ENCODE measurements at regions not wholly inside any gene's neighbourhood (a gene's known extent, or its start where the extent isn't known, plus 50 kb on each side); places are given as distances from the start of the nearest gene placed in this dataset.
"Not testable (repeated sequence)": the region's sequence is repeated elsewhere in the genome, so short reads cannot be mapped to it uniquely, and the experiment has no call there.

- no peak overlapping the region for H3K4me3 ChIP-seq (ENCODE audit: control insufficient read depth, low read depth, low read length)
- peak; percentile 68 for DNase-seq (ENCODE audit: low read depth)
- TF ChIP-seq, protein P1, sequence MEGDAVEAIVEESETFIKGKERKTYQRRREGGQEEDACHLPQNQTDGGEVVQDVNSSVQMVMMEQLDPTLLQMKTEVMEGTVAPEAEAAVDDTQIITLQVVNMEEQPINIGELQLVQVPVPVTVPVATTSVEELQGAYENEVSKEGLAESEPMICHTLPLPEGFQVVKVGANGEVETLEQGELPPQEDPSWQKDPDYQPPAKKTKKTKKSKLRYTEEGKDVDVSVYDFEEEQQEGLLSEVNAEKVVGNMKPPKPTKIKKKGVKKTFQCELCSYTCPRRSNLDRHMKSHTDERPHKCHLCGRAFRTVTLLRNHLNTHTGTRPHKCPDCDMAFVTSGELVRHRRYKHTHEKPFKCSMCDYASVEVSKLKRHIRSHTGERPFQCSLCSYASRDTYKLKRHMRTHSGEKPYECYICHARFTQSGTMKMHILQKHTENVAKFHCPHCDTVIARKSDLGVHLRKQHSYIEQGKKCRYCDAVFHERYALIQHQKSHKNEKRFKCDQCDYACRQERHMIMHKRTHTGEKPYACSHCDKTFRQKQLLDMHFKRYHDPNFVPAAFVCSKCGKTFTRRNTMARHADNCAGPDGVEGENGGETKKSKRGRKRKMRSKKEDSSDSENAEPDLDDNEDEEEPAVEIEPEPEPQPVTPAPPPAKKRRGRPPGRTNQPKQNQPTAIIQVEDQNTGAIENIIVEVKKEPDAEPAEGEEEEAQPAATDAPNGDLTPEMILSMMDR (conservative IDR thresholded peaks at IDR 0.05; ENCODE audit: control insufficient read depth, insufficient read depth, low read depth, low read length): no peak
Observed at GRCh38 chr12:90801776-90802175, 153.2 kb downstream of the CCER1 start.

GRCh38 chr12:90794212-90794611 lies 160.8 kb downstream of the CCER1 start:
- no peak overlapping the region for H3K4me3 ChIP-seq (ENCODE audit: control insufficient read depth, low read depth, low read length)
- DNase-seq (ENCODE audit: low read depth): no peak
- TF ChIP-seq, protein P1 (conservative IDR thresholded peaks at IDR 0.05; ENCODE audit: control insufficient read depth, insufficient read depth, low read depth, low read length): no peak

DNA sequence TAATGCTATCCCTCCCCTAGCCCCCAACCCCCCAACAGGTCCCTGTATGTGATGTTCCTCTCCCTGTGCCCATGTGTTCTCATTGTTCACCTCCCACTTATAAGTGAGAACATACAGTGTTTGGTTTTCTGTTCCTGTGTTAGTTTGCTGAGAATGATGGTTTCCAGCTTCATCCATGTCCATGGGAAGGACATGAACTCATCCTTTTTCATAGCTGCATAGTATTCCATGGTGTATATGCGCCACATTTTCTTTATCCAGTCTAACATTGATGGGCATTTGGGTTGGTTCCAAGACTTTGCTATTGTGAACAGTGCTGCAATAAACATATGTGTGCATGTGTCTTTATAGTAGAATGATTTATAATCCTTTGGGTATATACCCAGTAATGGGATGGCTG lies 162.3 kb downstream of the CCER1 start:
- DNase-seq (ENCODE audit: low read depth); H3K4me3 ChIP-seq (ENCODE audit: control insufficient read depth, low read depth, low read length): not testable (repeated sequence)

DNA sequence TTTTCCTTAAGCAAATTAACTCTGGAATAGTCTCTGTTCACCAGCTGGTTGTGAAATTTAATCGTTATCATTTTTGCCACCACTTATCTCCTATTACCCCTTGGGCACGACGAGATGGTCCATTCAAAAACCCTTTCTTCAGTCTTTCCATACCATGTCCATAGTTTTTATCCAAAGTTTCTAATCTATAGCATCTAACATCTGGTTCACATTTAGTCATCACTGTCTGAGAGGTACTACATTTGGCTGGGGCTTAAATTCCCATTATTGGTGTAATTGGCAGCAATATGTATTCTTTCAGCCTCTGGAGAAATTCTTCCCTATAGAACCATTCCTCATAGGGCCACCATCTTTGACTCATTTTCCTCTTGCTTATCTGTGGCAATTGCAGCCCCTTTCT lies 163.5 kb downstream of the CCER1 start:
- H3K4me3 ChIP-seq (ENCODE audit: control insufficient read depth, low read depth, low read length): no peak overlapping the region
- TF ChIP-seq, protein P1 (conservative IDR thresholded peaks at IDR 0.05; ENCODE audit: control insufficient read depth, insufficient read depth, low read depth, low read length): no peak

DNA sequence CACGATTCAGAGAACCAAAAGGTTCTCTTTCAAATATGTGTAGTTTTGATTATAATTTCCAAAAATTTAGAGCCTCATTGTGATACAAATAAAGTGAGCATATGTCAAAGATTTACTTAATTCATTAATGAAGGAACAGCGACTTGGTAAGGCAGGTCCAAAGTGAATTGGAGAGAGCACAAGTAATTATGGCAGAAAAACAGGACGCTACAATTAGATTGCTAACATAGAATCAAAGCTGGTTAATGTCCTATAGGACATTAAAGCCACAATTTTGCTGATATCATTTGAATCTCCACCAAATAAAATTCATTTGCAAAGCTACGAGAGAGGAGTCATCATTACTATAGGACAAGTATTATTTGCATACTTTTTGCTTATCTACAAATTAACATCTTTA lies 164.2 kb downstream of the CCER1 start:
- no peak for DNase-seq (ENCODE audit: low read depth)
- TF ChIP-seq, protein P1 (conservative IDR thresholded peaks at IDR 0.05; ENCODE audit: control insufficient read depth, insufficient read depth, low read depth, low read length): no peak
- no peak overlapping the region for H3K4me3 ChIP-seq (ENCODE audit: control insufficient read depth, low read depth, low read length)

More for the DNA sequence above, 163.5 kb downstream of the CCER1 start:
- no peak for DNase-seq (ENCODE audit: low read depth)

- TF ChIP-seq, protein P1 (conservative IDR thresholded peaks at IDR 0.05; ENCODE audit: control insufficient read depth, insufficient read depth, low read depth, low read length): no peak
- no peak overlapping the region for H3K4me3 ChIP-seq (ENCODE audit: control insufficient read depth, low read depth, low read length)
- DNase-seq (ENCODE audit: low read depth): peak; percentile 4
Observed at GRCh38 chr12:90773491-90773890, 181.5 kb downstream of the CCER1 start.

DNA sequence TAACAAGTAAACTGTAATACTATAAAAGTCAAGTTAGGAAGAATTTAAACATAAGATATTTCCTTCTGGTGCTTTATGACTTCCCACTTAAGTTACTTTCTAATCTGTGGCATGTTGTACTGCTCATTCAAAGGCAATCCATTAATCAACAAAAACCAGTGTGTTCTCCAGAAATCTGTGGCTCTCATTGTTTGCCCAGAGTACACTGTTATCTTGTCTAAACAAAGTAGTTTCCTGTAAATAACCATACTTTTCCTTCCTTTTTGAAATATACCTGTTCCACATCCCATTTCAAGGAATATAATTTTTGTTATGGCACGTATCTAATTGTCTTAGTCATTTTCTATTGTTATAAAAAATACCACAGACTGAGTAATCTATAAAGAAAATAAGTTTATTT lies 184.1 kb downstream of the CCER1 start:
- DNase-seq (ENCODE audit: low read depth): no peak
- TF ChIP-seq, protein P1 (conservative IDR thresholded peaks at IDR 0.05; ENCODE audit: control insufficient read depth, insufficient read depth, low read depth, low read length): no peak
- H3K4me3 ChIP-seq (ENCODE audit: control insufficient read depth, low read depth, low read length): no peak overlapping the region

Data from fibroblast of mammary gland (primary cell).